ENCODE measurements at regions not wholly inside any gene's neighbourhood (a gene's known extent, or its start where the extent isn't known, plus 50 kb on each side); places are given as distances from the start of the nearest gene placed in this dataset.

GRCh38 chr14:98840091-98840490, 431.9 kb downstream of the BCL11B start:
- no peak for DNase-seq

DNA sequence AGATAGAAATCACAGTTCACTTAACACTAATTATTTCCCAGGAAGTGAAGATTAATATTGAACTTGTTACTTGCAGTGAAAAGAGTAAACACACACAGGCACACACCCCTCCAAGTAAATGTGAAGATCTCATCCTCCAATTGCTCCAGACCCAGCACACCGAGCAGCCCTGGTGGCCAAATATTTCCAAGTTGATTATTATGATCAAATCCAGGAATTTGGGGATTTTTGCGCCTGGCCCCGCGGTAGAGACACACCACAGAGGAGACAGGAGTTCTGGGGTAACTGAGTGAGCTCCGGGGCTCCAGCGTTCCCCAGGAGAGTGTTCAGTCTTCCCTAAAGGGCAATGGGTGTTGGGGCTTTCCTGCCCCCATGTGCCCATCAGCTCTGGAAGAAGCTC, 431.5 kb downstream of the BCL11B start:
- no peak for DNase-seq

DNA sequence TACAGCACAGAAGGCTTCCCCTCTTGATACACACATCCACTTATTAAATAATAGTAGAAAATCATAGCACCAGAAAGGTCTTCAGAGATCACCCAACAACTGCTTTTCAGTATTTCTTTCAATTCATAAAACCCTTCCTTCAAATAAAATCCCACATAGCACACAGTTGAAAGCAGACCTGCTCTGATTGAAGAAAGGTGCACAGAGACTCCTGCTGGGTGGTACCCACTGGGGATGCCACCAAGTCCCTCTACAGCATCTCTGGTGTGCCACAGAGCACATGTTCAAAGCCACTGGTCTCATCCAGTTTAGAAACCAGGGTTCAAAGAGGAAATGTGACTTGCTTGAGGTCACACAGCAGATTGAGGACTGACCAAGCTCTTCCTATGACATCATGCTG, 427.5 kb downstream of the BCL11B start:
- DNase-seq: no peak

DNA sequence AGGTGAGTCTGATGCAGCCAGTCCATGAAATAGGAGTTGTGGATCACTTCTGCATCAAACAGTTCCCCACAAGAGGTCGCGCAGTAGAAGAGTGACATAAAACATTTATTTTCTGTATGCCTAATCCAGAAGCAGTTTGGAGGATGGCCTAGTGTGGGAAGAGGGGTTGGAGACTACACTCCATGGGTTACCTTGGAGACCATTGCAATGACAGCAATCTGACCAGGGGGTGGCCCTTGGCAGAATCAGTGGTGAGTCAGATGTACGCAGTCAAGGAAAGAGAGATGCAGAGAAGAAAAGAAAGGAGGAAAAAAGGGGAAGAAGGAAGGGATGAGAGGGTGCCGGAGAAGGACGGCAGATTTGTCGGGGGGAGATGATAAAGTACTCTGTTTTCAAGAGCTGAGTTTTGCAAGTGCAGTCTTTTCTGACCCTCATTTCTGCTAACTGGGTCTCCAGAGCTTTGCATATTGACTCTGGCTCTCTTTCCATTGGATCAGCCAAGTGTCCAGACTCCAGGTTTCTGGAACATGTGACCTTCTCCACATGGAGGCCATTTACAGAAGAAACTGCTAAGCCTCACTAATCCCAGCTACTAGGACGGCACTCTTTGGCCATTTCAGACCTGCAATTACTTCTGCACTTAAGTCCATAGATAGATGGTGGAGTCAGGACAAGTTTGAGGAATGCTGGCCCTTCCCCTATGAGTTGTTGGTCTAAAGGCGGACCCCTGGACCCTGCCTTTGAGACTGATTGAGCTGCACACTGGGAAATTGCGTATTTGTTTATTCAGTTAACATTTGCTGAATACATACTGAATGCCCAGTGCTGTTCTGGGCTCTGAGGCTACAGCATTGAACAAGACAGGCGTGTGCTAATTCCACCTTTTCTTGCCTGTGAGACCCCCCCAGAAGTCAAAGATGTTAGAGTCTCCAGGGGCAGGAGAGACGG, 424.2 kb downstream of the BCL11B start:
- DNase-seq: no peak

DNA sequence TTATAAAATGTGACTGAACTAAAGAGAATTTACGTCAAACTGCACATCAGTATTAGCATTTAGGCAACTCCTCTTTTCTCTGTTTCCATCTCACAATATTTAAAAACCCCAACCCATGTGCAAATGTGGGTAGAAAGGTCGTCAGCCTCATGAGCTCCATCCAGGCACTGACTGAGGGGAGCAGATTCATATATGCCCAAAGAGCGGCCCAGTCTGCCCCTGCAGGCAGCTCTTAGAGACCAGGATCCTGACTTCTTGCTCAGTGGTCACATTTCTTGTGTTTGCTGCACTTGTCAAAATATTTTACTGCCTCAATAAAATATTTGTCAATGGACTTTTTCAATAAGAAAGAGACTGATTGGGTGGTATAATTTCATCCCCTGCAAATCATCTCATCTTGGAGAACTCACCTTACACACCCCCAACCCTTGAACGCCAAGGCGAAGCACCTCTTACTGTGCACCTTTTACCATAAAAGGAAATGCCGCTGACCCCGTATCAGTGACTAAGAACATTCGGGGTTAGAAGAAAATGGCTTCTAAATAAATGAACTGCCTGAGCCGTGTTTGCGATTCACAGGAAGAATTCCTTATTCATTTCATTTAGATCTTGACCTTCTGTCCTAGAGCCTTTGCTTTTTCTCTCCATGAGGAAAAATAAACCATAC, 418.8 kb downstream of the BCL11B start:
- no peak for DNase-seq

DNA sequence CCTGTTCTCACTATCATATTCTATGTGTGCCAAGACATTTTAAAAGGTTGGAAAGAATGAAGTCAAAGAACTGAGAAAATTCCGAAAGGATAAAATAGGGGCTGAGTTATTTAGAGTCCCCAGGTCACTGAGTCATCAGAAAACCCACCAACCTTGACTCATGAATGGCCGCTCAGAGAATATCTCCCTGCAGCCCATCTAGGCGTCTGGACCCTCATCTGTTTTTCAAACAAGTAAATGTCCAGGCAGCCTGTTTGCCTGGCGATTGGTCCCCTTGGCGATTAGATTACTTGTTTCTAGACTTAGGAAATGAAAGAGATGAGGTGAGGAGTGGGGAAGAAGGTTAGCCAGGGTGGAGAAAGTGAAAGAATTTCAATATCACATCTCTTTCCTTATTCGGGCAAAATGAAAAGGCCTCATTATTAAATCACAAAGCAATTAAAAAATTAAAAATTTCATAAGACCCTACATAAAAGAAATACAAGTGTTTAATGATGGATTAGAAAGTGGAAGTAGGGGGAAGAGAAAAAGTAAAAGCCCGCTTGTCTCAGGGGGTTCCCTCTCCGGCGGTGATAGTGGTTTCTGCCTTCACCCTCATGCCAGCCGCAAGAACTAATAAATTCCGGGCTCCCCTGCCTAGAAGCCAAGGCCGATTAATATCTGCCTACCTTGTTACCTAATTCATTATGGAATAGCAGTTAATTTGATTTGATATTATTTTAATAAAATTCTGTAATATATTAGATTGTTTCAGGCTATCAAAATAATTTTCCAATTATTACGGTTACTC, 415.9 kb downstream of the BCL11B start:
- DNase-seq: no peak

- no peak for DNase-seq
These were observed 413.8 kb downstream of the BCL11B start for GRCh38 chr14:98858158-98858557.

DNA sequence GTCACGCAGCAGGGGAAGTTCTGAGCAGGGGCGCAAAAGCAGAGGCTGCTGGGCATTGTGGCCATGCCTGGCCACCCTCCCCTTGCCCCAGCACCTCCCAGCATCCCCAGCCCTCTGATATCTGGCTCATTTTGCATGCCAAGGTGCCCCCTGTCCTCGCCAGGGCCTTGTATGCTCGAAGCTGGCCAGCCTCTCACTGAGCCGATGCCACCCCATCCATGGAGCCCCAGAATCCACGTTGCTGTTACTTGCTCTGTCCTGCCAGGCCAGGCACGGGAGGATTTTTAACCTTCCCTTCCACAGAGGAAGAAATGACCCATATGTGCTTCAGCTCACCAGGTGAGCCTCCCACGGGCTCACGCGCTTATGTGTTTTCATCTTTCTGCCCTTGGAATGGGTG, 413.4 kb downstream of the BCL11B start:
- DNase-seq: no peak

- DNase-seq: no peak
These were observed 412.7 kb downstream of the BCL11B start for GRCh38 chr14:98859301-98859700.

- no peak for DNase-seq
These were observed 407.8 kb downstream of the BCL11B start for GRCh38 chr14:98864211-98864610.

DNA sequence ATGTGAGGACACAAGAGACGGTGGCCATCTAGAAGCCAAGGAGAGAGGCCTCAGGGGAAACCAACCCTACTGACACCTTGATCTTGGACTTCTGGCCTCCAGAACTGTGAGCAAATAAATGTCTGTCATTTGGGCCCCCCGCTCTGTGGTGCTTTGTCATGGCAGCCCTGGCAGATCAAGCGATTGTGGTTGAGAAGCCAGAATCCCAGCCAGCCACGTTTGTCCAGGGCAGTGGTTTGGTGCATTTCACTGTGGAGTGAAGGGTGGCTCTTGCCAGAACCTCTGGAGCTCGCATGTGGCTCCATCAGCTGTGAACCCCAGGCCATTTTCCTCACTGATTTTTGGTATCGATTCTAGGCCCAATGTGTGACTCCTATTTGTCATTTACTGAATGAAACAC, 404.9 kb downstream of the BCL11B start:
- no peak for DNase-seq

DNA sequence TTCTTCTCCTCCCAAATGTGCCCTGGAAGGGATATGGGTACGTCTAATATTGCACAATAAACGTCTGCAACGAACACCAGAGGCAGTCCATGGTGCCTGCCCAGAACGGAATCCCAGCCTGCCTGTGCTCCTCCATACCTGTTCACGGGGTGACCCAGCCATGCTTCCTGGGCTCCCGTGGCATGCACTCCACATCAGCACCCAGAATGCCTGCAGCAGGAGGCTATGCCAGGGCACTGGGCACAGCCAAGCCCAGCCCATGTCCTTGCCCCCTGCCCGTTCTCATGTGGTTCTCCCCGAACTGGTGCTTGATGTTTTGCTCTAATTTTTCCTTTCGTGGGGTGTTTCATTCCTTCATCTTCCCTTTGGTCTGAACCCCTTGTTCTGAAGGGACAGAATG, 404.3 kb downstream of the BCL11B start:
- DNase-seq: no peak

- no peak for DNase-seq
These were observed 403.1 kb downstream of the BCL11B start for GRCh38 chr14:98868866-98869265.

DNA sequence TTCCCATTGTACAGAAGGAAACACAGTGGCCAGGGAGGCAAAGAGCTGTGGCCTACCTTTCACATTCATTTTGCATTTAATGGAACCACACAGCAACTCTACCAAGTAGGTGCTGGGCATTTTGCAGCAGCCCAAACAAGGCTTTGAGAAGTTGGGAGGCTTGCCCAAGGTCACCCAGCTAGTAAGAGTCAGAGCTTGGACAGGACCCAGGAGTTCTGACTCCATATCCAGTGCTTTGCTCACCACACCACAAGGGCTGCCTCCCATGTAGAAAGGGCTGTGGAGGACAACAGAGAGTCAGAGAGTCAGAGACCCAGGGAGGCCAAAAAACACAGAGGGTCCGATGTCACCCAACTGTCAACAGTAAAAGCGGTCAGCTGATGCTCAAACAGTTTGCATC, 400.2 kb downstream of the BCL11B start:
- no peak for DNase-seq

- DNase-seq: no peak
These were observed 394.9 kb downstream of the BCL11B start for GRCh38 chr14:98877065-98877464.

GRCh38 chr14:98878282-98878681, 393.7 kb downstream of the BCL11B start:
- DNase-seq: no peak

- DNase-seq: no peak
These were observed 385.0 kb downstream of the BCL11B start for GRCh38 chr14:98886982-98887381.

- DNase-seq: no peak
These were observed 383.7 kb downstream of the BCL11B start for GRCh38 chr14:98888281-98888680.

DNA sequence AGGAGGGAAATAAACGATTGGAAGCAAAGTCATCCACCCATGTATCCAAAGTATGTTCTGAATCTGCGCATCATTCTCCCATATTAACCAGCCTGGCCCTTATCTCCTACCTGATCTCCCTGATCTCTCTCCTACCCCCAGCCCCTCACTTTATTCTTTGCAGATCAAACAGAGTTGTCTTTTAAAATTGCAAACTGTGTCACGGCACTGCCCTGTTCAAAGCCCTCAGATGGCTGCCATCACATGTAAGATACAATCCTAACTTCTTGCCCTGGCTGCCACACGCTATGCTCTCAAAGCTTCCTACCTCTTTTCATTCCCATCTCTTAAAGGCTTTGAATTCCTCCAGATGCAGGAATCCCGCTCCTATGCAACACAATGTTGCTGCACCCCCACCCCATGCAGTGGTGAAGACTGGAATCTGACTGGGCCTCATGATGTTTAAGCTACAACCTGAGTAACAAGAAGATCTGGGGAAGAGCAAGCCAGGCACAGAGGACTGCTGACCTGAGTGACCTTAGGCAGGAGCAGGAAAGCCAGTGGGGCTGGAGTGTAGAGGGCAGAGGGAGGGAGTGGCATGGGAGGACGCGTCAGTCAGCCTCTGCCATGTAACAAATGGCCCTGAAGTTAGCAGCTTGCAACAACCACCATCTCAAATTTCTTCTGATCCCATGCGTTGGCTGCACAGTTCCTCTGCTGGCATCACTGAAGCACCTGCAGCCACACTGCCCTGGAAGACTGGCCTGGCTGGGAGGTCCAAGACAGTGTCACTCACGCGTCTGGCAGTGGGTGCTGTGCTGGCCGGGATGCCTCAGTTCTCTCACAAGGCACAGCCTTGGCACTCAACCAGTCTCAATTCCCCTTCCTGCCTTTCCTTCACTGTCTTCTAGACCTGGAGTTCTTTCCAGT, 382.8 kb downstream of the BCL11B start:
- no peak for DNase-seq

- DNase-seq: no peak
These were observed 382.2 kb downstream of the BCL11B start for GRCh38 chr14:98889836-98890185.

GRCh38 chr14:98890556-98891340, 381.2 kb downstream of the BCL11B start:
- no peak for DNase-seq

GRCh38 chr14:98893675-98894074, 378.3 kb downstream of the BCL11B start:
- DNase-seq: no peak
